VCaP (cell line): ENCODE measurements at regions not wholly inside any gene's neighbourhood (a gene's known extent, or its start where the extent isn't known, plus 50 kb on each side); places are given as distances from the start of the nearest gene placed in this dataset.

Experiments
- H3K27ac ChIP-seq: fragments of 450-650 bp; 2 replicates; pipeline ENCODE4 v1.5.1; 2017
- CTCF ChIP-seq: fragments of 450-650 bp; conservative IDR thresholded peaks from 2 replicates; pipeline ENCODE4 v1.5.1; 2017; ENCODE audit warnings: mild to moderate bottlenecking, moderate library complexity

GRCh38 chr9:79233542-79233941, 338.2 kb upstream of the TLE4 start:
- no peak overlapping the region for H3K27ac ChIP-seq
- TF ChIP-seq CTCF: peak; percentile 66

GRCh38 chr9:79236466-79236865, 335.3 kb upstream of the TLE4 start:
- no peak overlapping the region for H3K27ac ChIP-seq

GRCh38 chr9:79237861-79238260, 333.9 kb upstream of the TLE4 start:
- no peak overlapping the region for H3K27ac ChIP-seq
- no peak for TF ChIP-seq CTCF

More at GRCh38 chr9:79236466-79236865, 335.3 kb upstream of the TLE4 start:
- TF ChIP-seq CTCF: no peak

- H3K27ac ChIP-seq: no peak overlapping the region
- TF ChIP-seq CTCF: no peak
Observed at GRCh38 chr9:79240774-79241173, 331.0 kb upstream of the TLE4 start.

GRCh38 chr9:79242489-79242888, 329.3 kb upstream of the TLE4 start:
- no peak overlapping the region for H3K27ac ChIP-seq
- no peak for TF ChIP-seq CTCF

GRCh38 chr9:79246170-79246569, 325.6 kb upstream of the TLE4 start:
- no peak overlapping the region for H3K27ac ChIP-seq
- no peak for TF ChIP-seq CTCF

GRCh38 chr9:79247021-79247420, 324.7 kb upstream of the TLE4 start:
- H3K27ac ChIP-seq: no peak overlapping the region
- no peak for TF ChIP-seq CTCF

GRCh38 chr9:79250806-79251205, 321.0 kb upstream of the TLE4 start:
- no peak overlapping the region for H3K27ac ChIP-seq
- TF ChIP-seq CTCF: no peak
